ENCODE measurements at regions not wholly inside any gene's neighbourhood (a gene's known extent, or its start where the extent isn't known, plus 50 kb on each side); places are given as distances from the start of the nearest gene placed in this dataset.
"Not testable (repeated sequence)": the region's sequence is repeated elsewhere in the genome, so short reads cannot be mapped to it uniquely, and the experiment has no call there.

- DNase-seq (ENCODE audit: low read depth) = no peak
These were observed 564.4 kb downstream of the TBL1XR1 start for GRCh38 chr3:176632925-176633324.

GRCh38 chr3:176631165-176631564 is 566.1 kb downstream of the TBL1XR1 start:
- no peak for DNase-seq (ENCODE audit: low read depth)

- no peak for DNase-seq (ENCODE audit: low read depth)
These were observed 569.1 kb downstream of the TBL1XR1 start for GRCh38 chr3:176628101-176628639.

- no peak for DNase-seq (ENCODE audit: low read depth)
These were observed 573.7 kb downstream of the TBL1XR1 start for GRCh38 chr3:176623468-176624150.

- no peak for DNase-seq (ENCODE audit: low read depth)
These were observed 577.4 kb downstream of the TBL1XR1 start for GRCh38 chr3:176619833-176620232.

- no peak for DNase-seq (ENCODE audit: low read depth)
These were observed 581.5 kb downstream of the TBL1XR1 start for GRCh38 chr3:176615826-176616225.

GRCh38 chr3:176611703-176612102 is 585.6 kb downstream of the TBL1XR1 start:
- no peak for DNase-seq (ENCODE audit: low read depth)

- no peak for DNase-seq (ENCODE audit: low read depth)
These were observed 587.9 kb downstream of the TBL1XR1 start for GRCh38 chr3:176609361-176609760.

- not testable (repeated sequence) for DNase-seq (ENCODE audit: low read depth)
These were observed 591.7 kb downstream of the TBL1XR1 start for GRCh38 chr3:176605553-176605952.

GRCh38 chr3:176595307-176595706 is 602.0 kb downstream of the TBL1XR1 start:
- DNase-seq (ENCODE audit: low read depth) = no peak

- DNase-seq (ENCODE audit: low read depth) = no peak
These were observed 606.6 kb downstream of the TBL1XR1 start for GRCh38 chr3:176590722-176591121.

GRCh38 chr3:176587089-176587488 is 610.2 kb downstream of the TBL1XR1 start:
- DNase-seq (ENCODE audit: low read depth) = no peak

GRCh38 chr3:176584413-176585176 is 612.7 kb downstream of the TBL1XR1 start:
- DNase-seq (ENCODE audit: low read depth) = peak; percentile 14

GRCh38 chr3:176583956-176584355 is 613.3 kb downstream of the TBL1XR1 start:
- no peak for DNase-seq (ENCODE audit: low read depth)

- DNase-seq (ENCODE audit: low read depth) = no peak
These were observed 615.7 kb downstream of the TBL1XR1 start for GRCh38 chr3:176581589-176581988.

GRCh38 chr3:176579711-176580185 is 617.5 kb downstream of the TBL1XR1 start:
- no peak for DNase-seq (ENCODE audit: low read depth)

GRCh38 chr3:176578316-176578715 is 619.0 kb downstream of the TBL1XR1 start:
- DNase-seq (ENCODE audit: low read depth) = no peak

GRCh38 chr3:176577447-176577846 is 619.8 kb downstream of the TBL1XR1 start:
- no peak for DNase-seq (ENCODE audit: low read depth)

GRCh38 chr3:176574786-176575185 is 622.5 kb downstream of the TBL1XR1 start:
- DNase-seq (ENCODE audit: low read depth) = peak; percentile 12

GRCh38 chr3:176571926-176572325 is 625.4 kb downstream of the TBL1XR1 start:
- no peak for DNase-seq (ENCODE audit: low read depth)

- DNase-seq (ENCODE audit: low read depth) = no peak
These were observed 626.3 kb downstream of the TBL1XR1 start for GRCh38 chr3:176570992-176571391.

GRCh38 chr3:176568189-176568588 is 629.1 kb downstream of the TBL1XR1 start:
- no peak for DNase-seq (ENCODE audit: low read depth)

- DNase-seq (ENCODE audit: low read depth) = no peak
These were observed 630.5 kb downstream of the TBL1XR1 start for GRCh38 chr3:176566757-176567156.

Measured in LHCN-M2 (cell line).